D721Med (cell line): ENCODE measurements at regions not wholly inside any gene's neighbourhood (a gene's known extent, or its start where the extent isn't known, plus 50 kb on each side); places are given as distances from the start of the nearest gene placed in this dataset.

ENCODE experiments used
- DNase-seq: peaks from one replicate; pipeline ENCODE4 v3.0.0; 2011; ENCODE audit warnings: low spot score; ENCODE audit not compliant: insufficient read length
- FAIRE-seq: peaks from 2 replicates; lab custom pipeline; 2011; peaks lifted over from hg19 to GRCh38; lab: Jason Lieb, UNC
- TF ChIP-seq, protein P1 (sequence below): IDR thresholded peaks from 2 replicates; pipeline ENCODE4 v1.5.1; 2012; ENCODE audit warnings: mild to moderate bottlenecking, control low read depth; ENCODE audit not compliant: insufficient read depth; ENCODE audit errors: missing control alignments

DNA sequence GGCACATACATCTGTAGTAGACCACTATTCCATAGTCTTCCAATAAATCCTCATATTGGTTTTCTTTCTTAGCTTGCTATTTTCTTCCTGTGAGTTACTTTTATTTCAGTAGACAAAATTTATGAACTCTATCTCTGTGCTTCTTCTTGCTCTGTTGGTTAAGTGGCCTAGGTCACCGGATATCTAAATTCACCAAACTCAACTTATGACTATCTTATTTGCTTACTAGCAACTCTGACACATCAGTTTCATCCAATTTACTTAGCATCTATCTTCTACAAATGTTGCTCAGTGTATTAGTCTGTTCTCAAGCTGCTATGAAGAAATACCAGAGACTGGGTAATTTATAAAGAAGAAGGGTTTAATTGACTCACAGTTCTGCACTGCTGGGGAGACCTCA, 432.5 kb upstream of the FSIP2 start:
- DNase-seq = no peak
- TF ChIP-seq, protein P1, sequence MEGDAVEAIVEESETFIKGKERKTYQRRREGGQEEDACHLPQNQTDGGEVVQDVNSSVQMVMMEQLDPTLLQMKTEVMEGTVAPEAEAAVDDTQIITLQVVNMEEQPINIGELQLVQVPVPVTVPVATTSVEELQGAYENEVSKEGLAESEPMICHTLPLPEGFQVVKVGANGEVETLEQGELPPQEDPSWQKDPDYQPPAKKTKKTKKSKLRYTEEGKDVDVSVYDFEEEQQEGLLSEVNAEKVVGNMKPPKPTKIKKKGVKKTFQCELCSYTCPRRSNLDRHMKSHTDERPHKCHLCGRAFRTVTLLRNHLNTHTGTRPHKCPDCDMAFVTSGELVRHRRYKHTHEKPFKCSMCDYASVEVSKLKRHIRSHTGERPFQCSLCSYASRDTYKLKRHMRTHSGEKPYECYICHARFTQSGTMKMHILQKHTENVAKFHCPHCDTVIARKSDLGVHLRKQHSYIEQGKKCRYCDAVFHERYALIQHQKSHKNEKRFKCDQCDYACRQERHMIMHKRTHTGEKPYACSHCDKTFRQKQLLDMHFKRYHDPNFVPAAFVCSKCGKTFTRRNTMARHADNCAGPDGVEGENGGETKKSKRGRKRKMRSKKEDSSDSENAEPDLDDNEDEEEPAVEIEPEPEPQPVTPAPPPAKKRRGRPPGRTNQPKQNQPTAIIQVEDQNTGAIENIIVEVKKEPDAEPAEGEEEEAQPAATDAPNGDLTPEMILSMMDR = no peak
- no peak for FAIRE-seq

DNA sequence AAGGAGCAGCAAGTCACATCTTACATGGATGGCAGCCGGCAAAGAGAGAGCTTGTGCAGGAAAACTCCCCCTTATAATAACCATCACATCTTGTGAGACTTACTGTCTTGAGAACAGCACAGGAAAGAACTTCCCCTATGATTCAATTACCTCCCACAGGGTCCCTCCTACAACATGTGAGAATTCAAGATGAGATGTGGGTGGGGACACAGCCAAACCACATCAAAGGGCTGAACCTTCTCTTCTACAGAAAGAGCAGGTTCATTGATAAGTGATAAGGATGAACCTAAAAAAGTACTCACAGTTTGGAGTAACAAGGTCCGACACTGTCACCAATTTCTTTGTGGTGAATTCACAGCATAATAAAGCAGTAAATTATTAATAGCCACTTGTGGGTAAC, 422.2 kb upstream of the FSIP2 start:
- DNase-seq (no peak), FAIRE-seq (no peak)
- TF ChIP-seq, protein P1 = no peak

DNA sequence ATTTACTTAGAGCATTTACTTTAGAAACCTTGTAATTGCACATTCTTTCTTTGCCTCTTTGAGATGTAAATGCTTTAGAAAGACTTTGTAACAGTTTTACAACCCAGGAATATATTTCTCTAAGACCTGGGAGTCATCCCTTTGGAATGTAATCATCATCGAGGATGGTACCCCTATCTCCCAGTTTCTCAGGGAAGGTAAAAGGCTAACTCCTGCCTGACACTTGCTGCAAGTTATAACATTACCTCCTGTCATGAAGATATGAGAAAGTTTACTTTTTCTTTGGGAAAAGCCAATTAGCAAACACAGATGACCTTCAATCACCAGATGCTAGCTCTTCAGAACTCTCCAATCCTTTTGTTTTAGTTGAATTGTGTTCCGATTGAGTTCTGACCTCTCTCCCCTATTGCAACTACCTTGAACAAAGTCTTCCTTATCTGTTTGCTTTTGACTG, 420.3 kb upstream of the FSIP2 start:
- DNase-seq (no peak), FAIRE-seq (no peak)
- TF ChIP-seq, protein P1 = no peak

DNA sequence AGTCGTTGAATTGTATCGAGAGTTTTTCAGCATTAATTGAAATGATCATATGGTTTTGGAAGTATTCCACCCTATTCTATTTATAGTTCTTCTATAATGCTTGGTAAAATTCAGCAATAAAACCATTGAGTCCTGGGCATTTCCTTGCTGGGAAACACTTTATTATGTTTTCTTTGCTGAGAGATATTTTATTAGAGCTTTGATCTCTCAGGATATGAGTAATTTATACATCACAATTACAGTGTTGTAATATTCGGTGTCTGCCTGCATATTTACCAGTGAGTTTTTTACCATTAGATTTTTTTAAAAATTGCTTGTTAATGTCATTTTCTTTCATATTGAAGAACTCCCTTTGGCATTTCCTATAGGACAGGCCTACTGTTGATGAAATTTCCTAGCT, 402.7 kb upstream of the FSIP2 start:
- TF ChIP-seq, protein P1 = no peak
- FAIRE-seq (no peak), DNase-seq (no peak)

DNA sequence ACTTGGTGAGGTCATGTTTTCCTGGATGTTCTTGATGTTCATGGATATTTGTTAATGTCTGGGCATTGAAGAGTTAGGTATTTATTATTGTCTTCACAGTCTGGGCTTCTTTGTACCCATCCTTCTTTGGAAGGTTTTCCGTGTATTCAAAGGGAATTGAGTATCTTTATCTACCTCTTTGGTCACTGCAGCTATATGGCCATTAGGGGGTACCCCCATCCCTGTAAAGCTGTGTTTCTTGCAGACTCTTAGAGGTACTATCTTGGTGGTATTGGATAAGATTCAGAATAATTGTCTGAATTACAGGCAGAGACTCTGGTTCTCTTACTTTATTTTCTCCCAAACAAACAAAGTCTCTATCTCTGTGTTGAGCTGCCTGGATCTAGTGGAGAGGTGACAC, 401.6 kb upstream of the FSIP2 start:
- TF ChIP-seq, protein P1 = no peak
- FAIRE-seq = no peak
- DNase-seq = no peak

DNA sequence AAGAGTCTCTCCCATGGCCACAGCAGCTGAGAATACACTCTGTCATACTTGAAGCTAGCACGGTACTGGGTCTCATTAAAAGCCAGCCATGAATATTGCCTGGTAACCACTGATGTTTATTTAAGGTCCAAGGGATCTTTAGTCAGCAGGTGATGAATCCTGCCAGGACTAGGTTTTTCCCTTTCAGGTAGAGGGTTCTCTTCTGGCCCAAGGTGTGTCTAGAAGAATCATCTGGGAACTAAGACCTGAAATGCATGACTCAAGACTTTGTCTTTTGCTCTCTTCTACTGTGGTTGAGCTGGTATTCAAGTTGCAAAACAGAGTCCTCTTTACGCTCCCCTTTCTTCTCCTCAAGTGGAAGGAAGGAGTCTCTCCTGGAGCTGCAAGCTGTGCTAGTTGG, 400.5 kb upstream of the FSIP2 start:
- TF ChIP-seq, protein P1 = no peak
- DNase-seq = no peak
- no peak for FAIRE-seq

DNA sequence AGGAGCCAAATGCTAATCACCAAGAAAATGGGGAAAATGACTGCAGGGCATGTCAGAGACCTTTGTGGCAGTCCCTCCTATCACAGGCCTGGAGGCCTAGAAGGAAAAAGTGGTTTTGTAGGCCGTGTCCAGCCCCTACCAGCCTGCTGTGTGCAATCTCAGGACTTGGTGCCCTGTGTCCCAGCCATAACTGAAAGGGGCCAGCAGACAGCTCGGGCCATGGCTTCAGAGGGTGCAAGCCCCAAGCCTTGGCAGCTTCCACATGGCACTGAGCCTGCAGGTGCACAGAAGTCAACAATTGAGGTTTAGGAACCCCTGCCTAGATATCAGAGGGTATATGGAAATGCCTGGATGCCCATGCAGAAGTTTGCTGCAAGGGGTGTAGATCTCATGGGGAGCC, 391.2 kb upstream of the FSIP2 start:
- TF ChIP-seq, protein P1 = no peak

More for the DNA sequence above, 391.2 kb upstream of the FSIP2 start:
- FAIRE-seq (no peak), DNase-seq (no peak)
